ENCODE measurements at regions not wholly inside any gene's neighbourhood (a gene's known extent, or its start where the extent isn't known, plus 50 kb on each side); places are given as distances from the start of the nearest gene placed in this dataset.
"Not testable (repeated sequence)": the region's sequence is repeated elsewhere in the genome, so short reads cannot be mapped to it uniquely, and the experiment has no call there.

DNA sequence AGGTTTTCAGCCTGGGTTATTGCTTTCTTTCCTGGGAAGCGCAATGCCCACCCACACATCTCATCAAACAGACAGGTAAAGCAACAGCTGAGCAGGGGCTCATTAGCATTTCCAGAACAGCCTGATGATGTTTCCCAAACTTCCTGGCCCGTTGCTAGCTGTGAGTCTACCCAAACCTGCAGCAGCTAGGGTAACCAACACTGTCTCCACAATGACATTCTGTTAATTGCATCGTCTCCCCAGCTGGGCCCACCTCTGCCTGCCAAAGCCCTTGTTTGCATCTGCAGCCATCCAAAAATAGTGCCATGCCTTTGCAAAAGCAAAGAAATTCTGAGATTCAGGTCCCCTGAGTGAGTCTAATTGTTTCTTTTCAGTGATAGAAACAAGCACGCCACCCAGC, 273.0 kb downstream of the MED10 start:
- no peak for DNase-seq

DNA sequence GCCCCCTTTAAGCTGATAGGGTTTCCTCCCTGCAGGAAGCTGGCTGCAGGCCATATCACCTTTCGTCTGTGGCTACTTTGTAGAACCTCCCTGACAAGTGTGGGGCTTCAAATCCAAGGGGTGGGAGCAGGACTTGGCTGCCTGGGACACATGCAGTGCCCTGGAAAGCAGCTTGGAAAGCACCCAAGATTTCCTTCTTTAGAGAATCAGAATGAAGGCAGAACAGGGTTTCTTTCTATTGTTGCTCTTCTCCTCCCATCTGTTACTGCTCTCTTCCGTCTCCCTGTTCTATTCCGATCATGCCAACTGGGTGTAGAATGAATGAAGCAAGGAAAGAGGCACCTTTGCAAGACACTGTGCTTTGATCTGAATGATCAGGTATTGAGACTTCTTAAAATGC, 282.2 kb downstream of the MED10 start:
- no peak for DNase-seq

DNA sequence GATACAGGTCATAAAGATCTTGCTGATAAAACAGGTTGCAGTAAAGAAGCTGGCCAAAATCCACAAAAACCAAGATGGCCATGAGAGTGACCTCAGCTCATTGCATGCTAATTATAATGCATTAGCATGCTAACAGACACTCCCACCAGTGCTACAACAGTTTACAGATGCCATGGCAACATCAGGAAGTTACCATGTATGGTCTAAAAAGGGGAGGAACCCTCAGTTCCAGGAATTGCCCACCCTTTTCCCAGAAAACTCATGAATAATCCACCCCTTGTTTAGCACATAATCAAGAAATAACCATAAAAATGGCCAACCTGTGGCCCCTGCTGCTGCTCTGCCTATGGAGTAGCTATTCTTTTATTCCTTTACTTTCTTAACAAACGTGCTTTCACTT, 284.2 kb downstream of the MED10 start:
- not testable (repeated sequence) for DNase-seq

DNA sequence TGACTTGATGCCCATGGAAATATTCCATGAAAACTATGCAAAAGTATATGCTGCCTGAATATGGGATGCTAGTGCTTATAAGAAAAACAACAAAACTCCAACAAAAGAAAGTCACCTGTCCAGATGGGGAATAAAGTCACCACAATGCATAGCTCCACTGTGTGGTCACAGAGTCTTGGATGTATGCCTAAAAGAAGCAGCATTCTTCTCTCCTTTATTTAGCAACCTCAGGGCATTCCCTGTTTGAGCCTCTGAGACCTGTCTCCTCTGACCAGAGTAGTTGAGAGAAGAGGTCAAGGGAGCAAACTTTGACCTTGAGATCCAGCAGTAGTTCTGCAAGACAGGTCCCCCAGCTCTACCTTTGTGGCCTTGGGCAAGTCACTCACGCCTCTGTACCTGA, 287.5 kb downstream of the MED10 start:
- no peak for DNase-seq

DNA sequence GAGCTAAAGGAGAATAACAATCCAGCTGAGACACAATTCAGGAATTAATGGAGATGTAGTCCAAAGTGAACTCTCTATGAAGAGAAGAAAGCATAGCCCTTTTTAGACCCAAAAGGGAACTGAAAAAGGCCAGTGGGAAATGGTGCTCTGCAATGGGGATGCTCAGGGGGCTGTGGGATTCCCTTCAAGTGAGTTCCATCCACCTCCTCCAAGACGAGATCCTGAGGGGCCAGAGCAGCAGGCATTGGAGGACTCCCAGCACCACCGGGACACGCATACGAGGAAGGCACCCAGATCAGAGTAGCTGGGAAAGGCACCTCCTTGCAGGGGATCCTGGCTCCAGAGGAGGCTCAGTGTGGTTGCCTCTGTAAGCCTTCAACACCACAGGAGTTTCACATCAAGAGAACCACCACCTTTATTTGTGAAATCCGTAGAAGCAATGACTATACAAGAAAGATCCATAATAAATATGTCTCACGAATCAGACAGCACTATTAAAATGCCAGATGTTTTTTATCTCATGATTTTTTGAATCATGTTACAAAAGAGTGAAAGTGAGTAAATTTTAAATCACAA, 288.2 kb downstream of the MED10 start:
- no peak for DNase-seq

DNA sequence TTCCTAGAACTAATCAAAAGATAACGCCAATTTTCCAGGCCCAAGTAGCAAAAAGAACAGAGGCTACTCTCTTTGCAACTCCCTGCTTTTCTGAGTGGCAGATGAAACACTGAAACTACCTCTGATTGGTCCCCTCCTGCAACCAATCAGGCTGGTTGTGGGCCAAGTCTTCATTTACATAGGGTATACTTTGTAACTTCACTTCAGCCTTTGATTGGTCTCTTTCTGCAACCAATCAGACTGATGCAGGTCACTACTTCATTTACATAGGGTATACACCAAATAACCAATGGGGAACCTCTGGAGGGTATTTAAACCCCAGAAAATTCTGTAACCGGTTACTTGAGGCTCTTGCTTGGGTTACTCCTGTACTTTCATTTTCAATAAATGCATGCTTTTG, 289.6 kb downstream of the MED10 start:
- no peak for DNase-seq

DNA sequence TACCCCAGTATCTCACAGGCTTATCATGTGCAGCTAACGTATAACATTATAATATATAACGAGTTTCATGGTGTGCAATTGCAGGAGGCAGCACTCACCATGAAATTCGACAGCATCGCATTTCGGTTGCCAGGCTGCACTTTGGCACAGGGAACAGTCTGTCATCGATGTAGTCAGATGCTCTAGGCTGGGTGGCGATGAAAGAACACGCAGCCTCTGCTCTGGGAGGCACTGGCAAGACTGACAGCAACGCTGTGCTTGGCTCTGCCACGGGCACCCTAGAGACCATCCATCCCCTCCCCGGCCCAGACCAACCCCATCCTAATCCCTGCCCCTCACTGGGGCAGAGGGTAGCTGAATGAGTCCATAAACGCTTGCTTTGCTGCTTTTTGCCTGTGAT, 290.8 kb downstream of the MED10 start:
- no peak for DNase-seq

DNA sequence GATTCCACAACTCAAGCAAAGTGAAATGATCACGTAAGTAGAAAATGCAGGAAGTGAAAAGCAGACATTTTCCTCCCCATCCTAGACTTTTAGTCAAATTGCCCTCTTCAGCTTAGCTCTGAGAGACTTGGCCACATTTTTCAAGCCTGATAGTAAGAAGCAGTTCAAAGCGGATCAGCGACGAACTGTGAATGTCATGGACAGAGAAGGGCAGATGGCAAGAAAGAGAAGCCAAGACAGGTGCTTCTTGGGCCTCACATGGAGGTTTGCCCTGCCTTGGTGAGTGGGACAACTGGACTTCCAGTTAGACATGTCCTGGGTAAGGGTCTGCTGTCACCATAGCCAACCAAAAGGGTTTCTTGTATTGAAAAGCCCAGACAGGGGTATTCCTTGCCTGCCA, 291.5 kb downstream of the MED10 start:
- no peak for DNase-seq

DNA sequence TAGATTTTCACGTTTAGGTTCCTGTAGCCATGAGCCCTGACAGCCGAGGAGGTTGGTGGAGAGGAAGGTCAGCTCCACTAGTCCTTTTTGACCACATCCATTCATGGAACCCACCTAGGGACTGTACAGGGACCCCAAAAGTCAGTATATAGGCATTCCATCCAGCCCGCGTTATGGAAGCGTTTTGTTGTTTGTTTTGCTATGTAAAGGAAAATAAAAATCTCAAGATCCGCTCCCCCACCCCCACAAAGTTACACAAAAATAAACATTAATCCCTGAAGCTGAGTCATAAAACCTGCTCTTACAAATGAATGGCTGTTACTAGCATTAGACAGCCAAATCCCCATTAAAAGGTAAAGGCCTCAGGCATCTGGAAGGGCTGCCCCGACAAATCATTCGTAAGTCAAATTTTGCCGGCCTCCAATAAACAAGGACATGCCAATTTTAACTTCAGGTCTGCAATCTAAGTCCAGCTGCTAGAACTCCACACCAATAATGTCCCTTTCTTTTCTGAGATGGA, 292.9 kb downstream of the MED10 start:
- no peak for DNase-seq

DNA sequence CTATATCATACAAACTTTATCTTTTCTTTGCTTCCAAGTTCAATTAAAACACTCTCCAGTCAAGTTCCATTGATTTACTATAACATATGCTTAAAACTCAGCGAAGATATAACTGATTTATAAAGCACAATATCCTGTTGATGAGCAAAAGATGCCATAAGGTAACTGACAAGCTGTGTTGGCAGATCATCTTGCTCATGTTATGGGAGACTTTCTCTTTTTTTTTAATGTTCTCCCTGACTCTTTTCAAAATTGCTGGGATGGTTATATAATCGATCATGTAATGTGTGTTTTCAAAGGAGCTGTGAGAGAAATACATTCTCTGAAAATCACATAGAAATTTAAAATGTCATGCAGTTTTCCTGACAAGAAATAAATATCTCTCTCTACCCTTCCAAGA, 293.5 kb downstream of the MED10 start:
- DNase-seq, result no peak

DNA sequence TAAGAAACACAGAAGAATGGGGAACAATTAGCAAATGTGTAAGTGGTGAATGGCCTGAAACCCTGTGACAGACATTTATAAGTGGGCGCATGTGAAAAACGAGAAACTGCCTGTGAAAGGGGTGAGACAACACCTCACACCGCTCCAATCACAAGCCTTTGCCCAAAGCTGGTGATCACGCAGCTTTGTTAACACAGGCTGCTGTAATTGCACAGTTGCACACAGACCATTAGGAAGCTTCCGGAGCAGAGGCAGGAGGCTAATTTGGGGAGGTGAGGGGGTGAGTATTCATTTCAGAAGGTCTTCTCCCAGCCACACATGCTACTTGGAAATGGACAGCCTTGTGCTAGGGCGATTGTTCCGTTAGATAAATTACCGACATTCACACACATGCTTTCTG, 294.0 kb downstream of the MED10 start:
- DNase-seq, result no peak

DNA sequence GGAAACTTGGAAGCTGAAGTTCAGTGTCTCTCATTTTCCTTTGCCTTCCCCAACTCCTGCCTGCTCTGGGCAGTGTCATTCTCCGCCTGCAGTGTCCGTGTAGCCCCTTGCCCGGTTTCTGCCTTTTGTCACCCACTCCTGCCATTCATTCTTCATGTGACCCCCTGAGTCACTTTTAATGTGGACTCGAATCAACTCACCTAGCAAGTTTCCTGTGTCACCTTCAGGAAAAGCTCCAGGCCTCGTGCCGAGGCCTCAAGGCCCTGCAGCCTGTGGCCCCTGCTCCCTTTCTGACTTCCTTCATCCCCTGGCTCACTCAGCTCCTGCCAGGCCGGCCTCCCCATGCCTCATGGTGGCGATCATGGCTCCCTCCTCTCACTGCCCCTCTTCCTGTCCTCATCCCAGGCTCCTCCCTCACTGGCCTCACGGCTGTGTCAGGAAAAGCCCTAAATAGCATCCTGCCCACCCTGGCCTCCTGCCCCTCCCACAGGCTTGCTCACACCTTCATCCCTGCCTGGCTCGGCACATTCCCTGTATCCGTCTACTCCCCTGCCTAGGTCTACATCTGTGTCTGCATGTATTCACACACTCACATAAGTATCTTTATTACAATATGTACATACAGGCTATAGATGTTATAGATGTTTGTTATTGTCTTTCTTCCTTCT, 294.9 kb downstream of the MED10 start:
- no peak for DNase-seq

DNA sequence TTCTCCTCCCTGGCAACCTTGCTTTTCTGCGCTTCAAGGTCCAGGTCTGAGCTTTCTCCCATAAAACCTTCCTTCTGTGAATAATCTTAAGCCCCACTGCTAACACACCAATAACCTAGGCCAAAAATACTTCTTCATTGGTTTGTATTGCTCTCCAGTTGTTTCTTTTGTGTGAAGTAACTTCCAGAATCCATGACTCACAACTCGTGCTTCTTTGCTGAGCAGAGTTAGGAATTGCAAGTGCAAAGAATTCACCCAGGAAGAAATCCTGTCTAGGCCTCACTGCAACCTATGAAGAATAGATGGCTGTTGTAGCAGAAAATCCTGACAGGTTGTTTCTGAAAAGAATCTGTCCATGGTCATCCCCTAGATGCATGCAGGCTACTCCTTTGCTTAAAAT, 295.7 kb downstream of the MED10 start:
- DNase-seq, result no peak

DNA sequence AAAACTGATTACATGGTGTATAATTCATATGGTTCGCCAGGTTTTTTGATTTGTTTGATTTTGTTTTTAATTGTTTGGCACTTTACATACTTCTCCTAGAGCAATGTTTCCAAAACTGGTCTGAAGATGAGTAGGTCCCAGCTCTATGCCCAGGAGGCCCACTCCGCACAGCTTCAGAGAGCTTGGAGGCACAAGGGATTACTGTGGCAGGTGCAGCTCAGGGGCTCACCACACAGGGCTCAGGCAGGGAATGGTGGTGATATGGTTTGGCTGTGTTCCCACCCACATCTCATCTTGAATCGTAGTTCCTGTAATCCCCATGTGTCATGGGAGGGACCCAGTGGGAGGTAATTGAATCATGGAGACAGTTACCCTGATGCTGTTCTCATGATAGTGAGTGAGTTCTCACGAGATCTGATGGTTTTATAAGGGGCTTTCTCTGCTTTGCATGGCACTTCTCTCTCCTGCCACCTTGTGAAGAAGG, 296.6 kb downstream of the MED10 start:
- DNase-seq, result no peak

DNA sequence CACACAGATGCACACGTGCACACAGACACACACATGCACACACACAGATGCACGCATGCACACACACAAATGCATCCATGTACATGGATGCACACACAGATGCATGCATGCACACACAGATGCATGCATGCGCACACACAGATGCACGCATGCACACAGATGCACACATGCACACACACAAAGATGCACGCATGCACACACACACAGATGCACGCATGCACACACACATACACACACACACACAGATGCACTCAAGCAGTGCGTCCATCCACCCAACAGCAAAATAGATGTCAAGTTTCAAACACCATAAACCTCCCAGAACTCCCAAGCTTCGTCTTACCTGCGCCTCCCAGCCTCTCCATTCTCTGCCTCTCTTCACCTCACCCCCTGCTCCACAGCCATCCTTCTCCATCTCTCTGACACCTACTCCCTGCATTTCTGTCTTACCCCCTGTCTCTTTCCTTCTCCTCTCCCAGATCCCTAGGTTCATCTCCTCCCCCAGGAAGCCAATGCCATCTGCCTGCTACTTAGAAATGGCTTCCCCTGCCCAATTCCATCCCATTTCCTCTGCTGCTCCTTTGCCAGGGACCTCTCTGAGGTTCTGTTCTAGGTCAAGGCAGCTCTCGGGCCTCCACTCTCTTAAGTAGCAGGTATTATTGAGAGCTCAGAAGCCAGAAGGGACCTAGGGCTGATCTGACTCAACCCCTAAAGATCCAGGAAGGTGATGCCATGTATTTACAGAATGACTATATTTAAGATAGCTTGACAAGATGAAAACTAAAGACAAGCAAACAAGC, 297.2 kb downstream of the MED10 start:
- no peak for DNase-seq

DNA sequence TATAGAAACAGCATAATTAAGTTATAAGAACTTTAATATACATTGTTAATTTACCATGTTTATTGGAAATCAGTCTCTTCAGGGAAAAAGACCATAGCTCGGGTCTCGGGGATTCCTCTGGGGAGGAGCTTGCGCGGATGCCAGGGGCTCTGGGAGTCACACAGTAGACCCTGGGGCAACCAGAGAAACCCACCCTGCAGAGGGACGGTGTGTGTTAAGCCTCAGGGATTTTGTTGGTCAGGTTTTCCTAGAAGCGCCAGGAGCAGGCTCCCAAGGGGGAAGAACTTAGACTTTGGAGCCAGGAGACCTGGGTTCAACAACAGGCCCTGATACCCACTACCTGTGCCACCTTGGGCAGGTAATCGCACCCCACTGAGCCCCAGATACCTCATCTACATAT, 297.9 kb downstream of the MED10 start:
- DNase-seq, result no peak

DNA sequence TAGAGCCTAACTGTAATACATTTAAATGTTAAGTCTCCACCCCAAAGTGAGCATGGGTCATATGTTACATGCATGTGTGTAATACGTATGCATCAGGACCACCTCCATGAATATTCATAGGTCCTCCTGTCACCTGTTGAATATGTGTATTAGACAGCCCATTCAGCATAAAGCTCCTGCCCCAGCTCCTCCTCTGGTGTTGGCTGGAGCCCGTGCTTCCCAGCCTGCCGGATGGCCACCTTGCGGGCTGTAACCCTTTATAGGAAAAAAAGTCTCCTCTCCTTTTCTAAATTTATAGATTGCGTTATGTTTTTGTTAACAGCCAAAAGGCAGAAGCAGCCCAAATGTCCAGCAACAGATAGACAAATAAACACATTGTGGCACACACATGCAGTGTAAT, 299.5 kb downstream of the MED10 start:
- DNase-seq, result no peak

DNA sequence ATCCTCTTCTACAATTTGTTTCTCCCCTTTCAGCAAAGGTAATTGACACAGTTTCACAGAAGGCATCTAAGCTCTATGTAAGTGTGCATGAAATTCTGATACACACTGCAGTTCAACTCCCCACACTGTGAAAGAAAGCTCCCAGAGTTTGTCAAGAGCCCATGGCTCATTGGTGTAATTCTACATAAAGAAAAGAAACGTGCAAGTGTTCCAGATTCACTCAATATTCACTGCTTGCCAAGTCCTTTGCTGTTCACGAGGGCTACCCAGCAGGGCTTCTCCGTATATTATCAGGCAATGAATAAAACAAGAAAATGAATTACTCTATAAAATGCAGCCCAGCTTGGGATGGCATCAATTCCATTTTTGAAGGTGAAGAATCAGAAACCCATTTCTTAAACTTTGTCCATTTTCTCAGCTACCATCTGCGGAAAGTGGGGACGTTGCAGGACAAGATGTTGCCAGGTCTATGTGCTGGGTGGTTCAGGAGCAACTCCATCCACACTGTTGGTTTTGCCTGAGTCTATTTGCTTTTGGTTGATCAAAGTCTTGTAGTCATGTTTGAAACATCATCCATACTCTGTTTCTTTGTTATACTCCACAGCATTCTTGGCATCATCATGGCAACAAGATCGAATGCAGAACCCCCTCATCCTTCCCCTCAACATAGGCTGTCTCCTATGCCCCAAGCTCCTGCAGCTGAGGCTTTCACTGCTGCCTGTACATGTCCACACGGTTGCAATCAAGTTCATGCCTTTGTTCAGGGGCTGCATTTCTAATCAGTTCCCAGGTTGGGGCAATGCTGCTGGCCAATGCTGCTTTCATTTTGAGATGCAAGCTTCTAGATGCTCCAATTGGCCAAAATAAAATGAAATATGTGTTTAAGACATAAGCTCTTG, 301.8 kb downstream of the MED10 start:
- DNase-seq, result no peak

DNA sequence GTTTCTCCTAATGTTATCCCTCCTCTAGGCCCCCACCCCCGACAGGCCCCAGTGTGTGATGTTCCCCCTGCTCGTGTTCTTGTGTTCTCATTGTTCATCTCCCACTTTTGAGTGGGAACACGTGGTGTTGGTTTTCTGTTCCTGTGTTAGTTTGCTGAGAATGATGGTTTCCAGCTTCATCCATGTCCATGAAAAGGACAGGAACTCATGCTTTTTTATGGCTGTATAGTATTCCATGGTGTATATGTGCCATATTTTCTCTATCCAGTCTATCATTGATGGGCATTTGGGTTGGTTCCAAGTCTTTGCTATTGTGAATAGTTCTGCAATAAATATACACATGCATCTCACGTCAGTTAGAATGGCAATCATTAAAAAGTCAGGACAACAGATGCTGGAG, 305.9 kb downstream of the MED10 start:
- not testable (repeated sequence) for DNase-seq

DNA sequence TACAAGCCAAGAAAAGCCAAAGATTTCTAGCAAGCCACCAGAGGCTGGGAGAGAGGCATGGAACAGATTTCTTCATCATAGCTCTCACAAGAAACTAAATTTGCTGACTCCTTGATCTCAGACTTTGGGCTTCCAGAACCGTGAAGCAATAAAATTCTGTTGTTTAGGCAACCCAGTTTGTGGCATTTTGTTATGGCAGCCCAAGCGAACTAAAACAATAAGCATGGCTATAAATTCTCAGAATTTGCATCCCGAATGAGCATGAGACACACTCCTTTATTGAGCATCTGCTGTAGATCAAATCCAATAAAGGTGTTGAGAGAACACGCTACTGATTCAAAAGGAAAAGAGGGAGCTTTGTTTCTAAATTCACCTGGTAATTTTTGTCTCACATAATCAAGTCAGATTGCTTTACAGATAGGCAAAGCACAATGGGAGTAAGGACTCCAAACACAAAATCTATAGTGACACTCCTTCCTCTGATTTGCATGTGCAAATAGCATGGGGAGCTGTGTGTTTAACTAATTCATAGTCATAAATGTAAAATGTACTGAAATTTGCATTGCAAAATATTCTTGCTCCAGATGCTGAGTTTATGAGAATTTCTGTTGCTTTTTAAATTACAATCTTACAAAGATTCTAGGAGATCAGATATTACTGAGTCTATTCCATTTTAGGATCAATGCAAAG, 308.7 kb downstream of the MED10 start:
- DNase-seq, result no peak

DNA sequence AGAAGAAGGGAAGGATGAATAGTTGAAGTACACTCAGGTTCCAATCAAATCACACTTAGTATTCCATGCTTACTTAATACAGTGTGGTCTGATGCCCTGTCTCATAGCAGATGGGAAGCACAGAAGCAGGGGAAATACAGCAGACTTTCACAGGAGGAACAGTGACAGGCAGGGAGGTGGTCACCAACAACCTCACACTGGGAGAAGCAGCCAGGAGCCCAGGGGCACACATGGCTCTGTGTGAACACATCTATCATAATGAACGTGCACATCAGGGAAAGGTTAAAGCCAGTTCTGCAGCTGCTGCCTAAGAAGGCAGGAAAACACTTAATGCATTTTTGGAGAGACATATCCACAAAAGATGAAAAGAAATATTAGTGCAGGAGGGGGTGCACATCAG, 312.3 kb downstream of the MED10 start:
- DNase-seq, result no peak

DNA sequence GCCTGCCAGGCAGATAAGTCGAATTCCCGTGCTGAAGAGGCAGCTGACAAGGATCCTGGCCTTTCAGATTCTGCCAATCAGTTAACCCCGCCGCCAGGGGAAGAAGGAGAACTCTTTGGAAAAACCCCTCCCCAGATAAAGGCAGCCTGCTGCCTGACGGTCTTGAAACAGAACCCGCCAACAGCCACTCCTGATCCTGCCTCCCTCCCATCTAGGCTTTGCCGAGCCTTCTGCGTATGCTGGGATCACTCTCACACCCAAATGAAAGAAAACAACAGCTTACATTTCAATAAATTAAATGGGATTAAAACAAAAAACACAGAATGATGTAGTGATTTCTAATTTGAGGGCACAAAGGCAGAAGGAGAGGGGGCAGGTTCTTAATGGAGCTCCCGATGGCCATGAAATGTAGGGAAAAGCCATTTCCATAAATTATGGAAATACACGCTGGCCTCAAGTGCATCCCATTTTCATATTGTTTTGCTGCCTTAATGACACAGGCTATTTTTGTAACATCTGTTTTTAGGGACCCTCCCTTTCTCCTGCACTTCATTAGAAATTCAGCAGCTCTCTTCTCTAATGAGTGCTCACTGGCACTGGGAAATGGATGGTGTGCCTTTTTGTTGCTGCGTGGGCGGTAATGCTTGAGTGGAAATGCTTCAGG, 319.1 kb downstream of the MED10 start:
- no peak for DNase-seq
